CD14-positive monocyte (primary cell): ENCODE measurements at regions not wholly inside any gene's neighbourhood (a gene's known extent, or its start where the extent isn't known, plus 50 kb on each side); places are given as distances from the start of the nearest gene placed in this dataset.

Experiments used
- DNase-seq, 3 donors: peaks; one replicate each; pipeline ENCODE4 v3.0.0-alpha.2; 2011 to 2022
- H2AFZ ChIP-seq: 2 replicates; pipeline ENCODE4 v1.6.0; 2012; ENCODE audit warnings: mild to moderate bottlenecking, low read depth, low read length, inconsistent platforms; ENCODE audit not compliant: insufficient read depth, poor library complexity, severe bottlenecking
- H3K27ac ChIP-seq, 2 donors: 1 replicate in 1 of 2; 2 replicates in 1 of 2; pipeline ENCODE4 v1.5.1; 2012 to 2013; ENCODE audit warnings: low read length in 2 of 2, control low read depth in 1 of 2, inconsistent platforms in 1 of 2, low read depth in 1 of 2, mild to moderate bottlenecking in 1 of 2
- H3K27me3 ChIP-seq, 2 donors: one replicate each; pipeline versions ENCODE4 v1.6.0 to v1.6.1; 2011 to 2013; ENCODE audit warnings: low read length in 2 of 2; ENCODE audit not compliant: control insufficient read depth in 2 of 2, insufficient read depth in 2 of 2
- H3K36me3 ChIP-seq, 2 donors: replicated peaks in 1 of 2; 1 replicate in 1 of 2; 2 replicates in 1 of 2; pipeline versions ENCODE4 v1.5.1 to v1.6.1; 2012 to 2013; ENCODE audit warnings: low read length in 2 of 2, control low read depth in 1 of 2, inconsistent platforms in 1 of 2, mild to moderate bottlenecking in 1 of 2; ENCODE audit not compliant: insufficient read depth in 2 of 2, control insufficient read depth in 1 of 2
- H3K4me1 ChIP-seq, 2 donors: 1 replicate in 1 of 2; 2 replicates in 1 of 2; pipeline versions ENCODE4 v1.5.1 to v1.6.1; 2012 to 2013; ENCODE audit warnings: low read length in 2 of 2, control low read depth in 1 of 2, inconsistent platforms in 1 of 2, mild to moderate bottlenecking in 1 of 2, moderate library complexity in 1 of 2; ENCODE audit not compliant: insufficient read depth in 2 of 2, control insufficient read depth in 1 of 2
- H3K4me2 ChIP-seq: replicated peaks from 2 replicates; pipeline ENCODE3; 2012; ENCODE audit warnings: low read length, moderate library complexity, mild to moderate bottlenecking; ENCODE audit not compliant: poor library complexity, severe bottlenecking; ENCODE audit errors: extremely low read depth
- H3K4me3 ChIP-seq, 3 experiments: fragments of 200-600 bp in 1 of 3; sonication (generic) in 1 of 3; replicated peaks in 1 of 3; 1 replicate in 2 of 3; 2 replicates in 1 of 3; pipeline ENCODE4 v1.5.1; 2011 to 2013; ENCODE audit warnings: low read length in 3 of 3, mild to moderate bottlenecking in 3 of 3, control low read depth in 2 of 3, low read depth in 2 of 3, inconsistent platforms in 1 of 3, moderate library complexity in 1 of 3
- H3K79me2 ChIP-seq: 2 replicates; pipeline ENCODE4 v1.6.0; 2012; ENCODE audit warnings: mild to moderate bottlenecking, control low read depth, inconsistent platforms, low read length, moderate library complexity; ENCODE audit not compliant: insufficient read depth
- H3K9ac ChIP-seq: 2 replicates; pipeline ENCODE4 v1.6.0; 2017; ENCODE audit warnings: low read length, mild to moderate bottlenecking; ENCODE audit not compliant: insufficient read depth, poor library complexity, severe bottlenecking
- H3K9me3 ChIP-seq, 2 donors: replicated peaks in 1 of 2; 1 replicate in 1 of 2; 2 replicates in 1 of 2; pipeline versions ENCODE4 v1.5.1 to v1.6.1; 2012 to 2013; ENCODE audit warnings: low read length in 2 of 2, control low read depth in 1 of 2; ENCODE audit not compliant: control insufficient read depth in 1 of 2, insufficient read depth in 1 of 2
- H4K20me1 ChIP-seq: 2 replicates; pipeline ENCODE4 v1.6.0; 2012; ENCODE audit warnings: mild to moderate bottlenecking, low read length, control low read depth, moderate library complexity; ENCODE audit not compliant: insufficient read depth
- H3K27ac Mint-ChIP-seq, 7 donors: one replicate each; pipeline ENCODE4 v1.8.0; 2020; ENCODE audit warnings: mild to moderate bottlenecking in 7 of 7, mixed read lengths in 7 of 7, moderate library complexity in 6 of 7, inconsistent platforms in 2 of 7
- H3K27me3 Mint-ChIP-seq, 3 donors: one replicate each; pipeline ENCODE4 v1.8.0; 2021 to 2022; ENCODE audit warnings: low read depth in 3 of 3, mild to moderate bottlenecking in 3 of 3, mixed read lengths in 3 of 3, moderate library complexity in 3 of 3, inconsistent platforms in 1 of 3
- H3K36me3 Mint-ChIP-seq, 2 donors: one replicate each; pipeline ENCODE4 v1.8.0; 2020; ENCODE audit warnings: mixed read lengths in 2 of 2, inconsistent platforms in 1 of 2, mild to moderate bottlenecking in 1 of 2
- H3K4me1 Mint-ChIP-seq: one replicate; pipeline ENCODE4 v1.8.0; 2020; ENCODE audit warnings: mild to moderate bottlenecking, mixed read lengths
- H3K4me3 Mint-ChIP-seq, 2 donors: one replicate each; pipeline ENCODE4 v1.8.0; 2020; ENCODE audit warnings: mild to moderate bottlenecking in 2 of 2, mixed read lengths in 2 of 2, moderate library complexity in 1 of 2
- H3K9me3 Mint-ChIP-seq, 7 donors: one replicate each; pipeline ENCODE4 v1.8.0; 2020 to 2022; ENCODE audit warnings: mixed read lengths in 7 of 7, mild to moderate bottlenecking in 6 of 7, moderate library complexity in 6 of 7, inconsistent platforms in 2 of 7
- CTCF ChIP-seq: fragments of 200-600 bp; IDR thresholded peaks from one replicate; pipeline ENCODE4 v1.8.0; 2022; ENCODE audit warnings: antibody characterized with exemption, mild to moderate bottlenecking
- WGBS: methylation state at CpG from one replicate; pipeline ENCODE4 v1.1.5; 2013; ENCODE audit warnings: missing lambda C conversion rate; ENCODE audit not compliant: insufficient coverage; 5-methylcytosine and 5-hydroxymethylcytosine counted together
- intact Hi-C, 2 donors: fragments of 100-400 bp; cut with micrococcal nuclease; formaldehyde crosslinking; loops; one replicate each; pipeline versions ENCODE4 v1.15.0 to v1.15.1; 2023

DNA sequence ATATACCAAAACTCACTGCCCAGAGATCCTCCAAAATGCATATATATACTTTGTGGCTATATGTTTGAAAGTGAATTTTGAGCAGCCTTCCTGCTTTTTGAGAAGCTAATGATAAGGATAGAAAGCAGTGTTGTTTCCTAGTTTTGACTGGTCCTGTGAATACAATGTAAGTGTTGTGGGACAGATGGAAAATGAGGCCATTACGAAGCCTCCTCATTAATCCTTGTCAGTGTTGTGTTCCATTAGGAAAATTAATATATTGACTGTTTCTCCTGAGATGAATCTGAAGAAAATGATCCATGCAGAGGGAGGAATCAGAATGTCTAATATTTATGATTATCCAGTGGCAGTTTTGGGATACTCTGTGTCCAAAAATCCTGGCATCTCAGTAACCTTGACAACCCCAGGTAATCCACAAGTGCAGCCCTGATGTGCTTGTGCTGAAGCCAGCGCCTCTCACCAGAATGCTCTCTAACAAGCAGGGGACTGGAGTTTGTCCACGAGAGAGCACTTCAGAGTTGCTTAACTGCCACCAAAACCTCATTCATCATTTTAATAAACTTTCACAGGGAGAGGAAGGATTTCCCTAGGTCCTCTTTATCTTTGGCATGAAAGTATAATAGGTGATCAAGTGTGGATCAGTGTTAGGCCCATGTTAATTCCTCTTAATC, 418.6 kb downstream of the CMPK2 start:
- Histone ChIP-seq H4K20me1 (no peaks in the 10 kb centered on the region), H3K79me2 (no peaks in the 10 kb centered on the region), H3K27ac (no peak overlapping the region), H2AFZ (no peak overlapping the region), H3K9ac (no peak overlapping the region), H3K4me3 (no peak overlapping the region), H3K9me3 (peaks cover 0 to 2% of the 10 kb centered on the region in 2 donors), H3K4me2 (no peak overlapping the region), H3K36me3 (no peaks in the 10 kb centered on the region), H3K4me1 (no peaks in the 10 kb centered on the region), H3K27me3 (no peaks in the 10 kb centered on the region)
- Mint-ChIP-seq H3K4me1 (no peaks in the 10 kb centered on the region), H3K9me3 (peaks cover 0 to 5% (median 0%) of the 10 kb centered on the region in 7 donors), H3K4me3 (no peak overlapping the region), H3K36me3 (no peaks in the 10 kb centered on the region), H3K27ac (no peak overlapping the region), H3K27me3 (peaks cover 0 to 1% (median 0%) of the 10 kb centered on the region in 3 donors)
- WGBS: no CpG with 5 or more reads among the region's 3 CpGs
- no peak for TF ChIP-seq CTCF
- intact Hi-C loops: loop anchor here in 1 of 2 donors (10.0 kb wide), 1 partner anchor 1652 kb away; no protein-coding TSS in a partner anchor
- DNase-seq: no peak

DNA sequence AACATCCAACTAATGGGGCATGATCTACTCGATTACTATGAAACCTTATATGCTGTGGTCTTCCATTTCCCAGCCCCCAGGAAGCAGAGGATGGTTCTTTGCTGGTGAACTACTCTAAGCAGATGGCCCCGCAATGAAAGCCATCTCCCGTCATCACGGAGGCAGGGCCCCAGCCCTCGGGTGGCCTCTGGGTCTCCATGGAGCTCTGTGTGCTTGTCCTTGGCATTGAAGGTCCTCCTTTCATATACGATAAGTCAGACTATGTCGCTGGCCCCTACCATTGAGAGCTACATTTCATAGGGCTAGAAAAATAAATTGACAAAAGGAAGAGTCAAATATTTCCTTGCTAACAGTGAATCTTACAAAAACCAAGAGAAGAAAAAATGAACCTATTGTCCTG, 416.8 kb downstream of the CMPK2 start:
- H3K4me1 Mint-ChIP-seq: no peaks in the 10 kb centered on the region
- H3K27ac Mint-ChIP-seq: no peak overlapping the region
- no peak overlapping the region for H3K4me3 Mint-ChIP-seq
- no peak overlapping the region for H3K9ac ChIP-seq
- H3K4me3 ChIP-seq: no peak overlapping the region
- peaks cover 0 to 1% (median 0%) of the 10 kb centered on the region in 3 donors for H3K27me3 Mint-ChIP-seq
- no peak overlapping the region for H3K4me2 ChIP-seq
- H4K20me1 ChIP-seq: no peaks in the 10 kb centered on the region
- H3K79me2 ChIP-seq: no peaks in the 10 kb centered on the region
- no peaks in the 10 kb centered on the region for H3K9me3 ChIP-seq
- WGBS: 85% methylated on average over 4 of the region's 7 CpGs
- intact Hi-C loops: loop anchor here in 1 of 2 donors (10.0 kb wide), 1 partner anchor 1654 kb away; no protein-coding TSS in a partner anchor
- H3K36me3 ChIP-seq: no peaks in the 10 kb centered on the region
- no peak for TF ChIP-seq CTCF
- no peak overlapping the region for H3K27ac ChIP-seq
- H2AFZ ChIP-seq: no peak overlapping the region
- no peaks in the 10 kb centered on the region for H3K27me3 ChIP-seq
- no peak for DNase-seq
- peaks cover 0 to 6% (median 3%) of the 10 kb centered on the region in 7 donors for H3K9me3 Mint-ChIP-seq
- no peaks in the 10 kb centered on the region for H3K4me1 ChIP-seq
- H3K36me3 Mint-ChIP-seq: no peaks in the 10 kb centered on the region
